ENCODE measurements at regions not wholly inside any gene's neighbourhood (a gene's known extent, or its start where the extent isn't known, plus 50 kb on each side); places are given as distances from the start of the nearest gene placed in this dataset.

- 92% methylated on average over 3 of the region's 3 CpGs for WGBS
- intact Hi-C loops (cut with DNase I) = no loop called here
- TF ChIP-seq POLR2AphosphoS5 (IDR thresholded peaks at IDR 0.05) (no peak), POLR2A (IDR thresholded peaks at IDR 0.05; ENCODE audit: low read depth) (no peak), CTCF (IDR thresholded peaks at IDR 0.05) (no peak), EP300 (IDR thresholded peaks at IDR 0.05) (no peak)
Measured at GRCh38 chr5:15137414-15137813, 265.8 kb upstream of the ANKH start.

GRCh38 chr5:15135661-15136060 is 264.1 kb upstream of the ANKH start:
- no peaks in the 10 kb centered on the region for H3K27me3 ChIP-seq
- 87% methylated on average over 2 of the region's 2 CpGs for WGBS
- intact Hi-C loops (cut with DNase I) = no loop called here
- H3K27ac ChIP-seq (replicated peaks in 1 of 4) = no peak overlapping the region
- H3K4me1 ChIP-seq = no peaks in the 10 kb centered on the region
- H3K4me3 ChIP-seq = no peak overlapping the region
- no peak for TF ChIP-seq POLR2A (IDR thresholded peaks at IDR 0.05; ENCODE audit: low read depth)
- no peak for TF ChIP-seq CTCF (IDR thresholded peaks at IDR 0.05)
- TF ChIP-seq EP300 (IDR thresholded peaks at IDR 0.05) = no peak
- TF ChIP-seq POLR2AphosphoS5 (IDR thresholded peaks at IDR 0.05) = no peak
- no peaks in the 10 kb centered on the region for H3K36me3 ChIP-seq
- DNase-seq (ENCODE audit: extremely low spot score) = no peak
- no peaks in the 10 kb centered on the region for H3K9me3 ChIP-seq

More at GRCh38 chr5:15137414-15137813, 265.8 kb upstream of the ANKH start:
- Histone ChIP-seq H3K9me3 (no peaks in the 10 kb centered on the region), H3K27ac (replicated peaks in 1 of 4) (no peak overlapping the region), H3K27me3 (no peaks in the 10 kb centered on the region), H3K4me1 (peaks cover 0 to 4% (median 0%) of the 10 kb centered on the region in 4 donors), H3K4me3 (no peak overlapping the region), H3K36me3 (no peaks in the 10 kb centered on the region)
- DNase-seq (ENCODE audit: extremely low spot score) = no peak

- WGBS = 69% methylated on average over 3 of the region's 3 CpGs
Measured at GRCh38 chr5:15133456-15133965, 261.9 kb upstream of the ANKH start.

GRCh38 chr5:15132816-15133405 is 261.3 kb upstream of the ANKH start:
- Histone ChIP-seq H3K4me1 (no peaks in the 10 kb centered on the region), H3K27ac (replicated peaks in 1 of 4) (no peak overlapping the region), H3K9me3 (peaks cover 0 to 3% (median 1%) of the 10 kb centered on the region in 4 donors), H3K27me3 (no peaks in the 10 kb centered on the region), H3K36me3 (no peaks in the 10 kb centered on the region), H3K4me3 (no peak overlapping the region)
- TF ChIP-seq EP300 (IDR thresholded peaks at IDR 0.05) (no peak), POLR2A (IDR thresholded peaks at IDR 0.05; ENCODE audit: low read depth) (no peak), POLR2AphosphoS5 (IDR thresholded peaks at IDR 0.05) (no peak)
- intact Hi-C loops (cut with DNase I) = no loop called here
- 90% methylated on average over 5 of the region's 5 CpGs for WGBS
- DNase-seq (ENCODE audit: extremely low spot score) = no peak

More at GRCh38 chr5:15133456-15133965, 261.9 kb upstream of the ANKH start:
- H3K4me1 ChIP-seq = no peaks in the 10 kb centered on the region
- H3K27ac ChIP-seq (replicated peaks in 1 of 4) = no peak overlapping the region
- DNase-seq (ENCODE audit: extremely low spot score) = no peak
- intact Hi-C loops (cut with DNase I) = no loop called here
- no peaks in the 10 kb centered on the region for H3K27me3 ChIP-seq
- no peak overlapping the region for H3K4me3 ChIP-seq
- TF ChIP-seq POLR2AphosphoS5 (IDR thresholded peaks at IDR 0.05) = no peak
- no peak for TF ChIP-seq CTCF (IDR thresholded peaks at IDR 0.05)
- no peak for TF ChIP-seq EP300 (IDR thresholded peaks at IDR 0.05)
- no peak for TF ChIP-seq POLR2A (IDR thresholded peaks at IDR 0.05; ENCODE audit: low read depth)
- no peaks in the 10 kb centered on the region for H3K36me3 ChIP-seq
- H3K9me3 ChIP-seq = no peaks in the 10 kb centered on the region

- no peaks in the 10 kb centered on the region for H3K4me1 ChIP-seq
Measured at GRCh38 chr5:15131909-15132308, 260.3 kb upstream of the ANKH start.

More at GRCh38 chr5:15131909-15132308, 260.3 kb upstream of the ANKH start:
- intact Hi-C loops (cut with DNase I) = no loop called here
- TF ChIP-seq POLR2AphosphoS5 (IDR thresholded peaks at IDR 0.05) (no peak), EP300 (IDR thresholded peaks at IDR 0.05) (no peak), CTCF (IDR thresholded peaks at IDR 0.05) (no peak), POLR2A (IDR thresholded peaks at IDR 0.05; ENCODE audit: low read depth) (no peak)
- Histone ChIP-seq H3K9me3 (peaks cover 0 to 6% (median 3%) of the 10 kb centered on the region in 4 donors), H3K27me3 (no peaks in the 10 kb centered on the region), H3K4me3 (no peak overlapping the region), H3K36me3 (no peaks in the 10 kb centered on the region), H3K27ac (replicated peaks in 1 of 4) (no peak overlapping the region)
- no peak for DNase-seq (ENCODE audit: extremely low spot score)
- 92% methylated on average over 2 of the region's 5 CpGs for WGBS

Data from esophagus muscularis mucosa (tissue), 4 donors.